NCI-H1436 treated with DMSO at 0.1 percent for 48 hours (cell line): ENCODE measurements at regions not wholly inside any gene's neighbourhood (a gene's known extent, or its start where the extent isn't known, plus 50 kb on each side); places are given as distances from the start of the nearest gene placed in this dataset.
"Not testable (repeated sequence)": the region's sequence is repeated elsewhere in the genome, so short reads cannot be mapped to it uniquely, and the experiment has no call there.

Experiments
- DNase-seq: peaks from one replicate; lab custom pipeline; 2025; lab: John Stamatoyannopoulos, UW

- no peak for DNase-seq
Observed at GRCh38 chr7:120079704-120080103, 193.3 kb upstream of the KCND2 start.

GRCh38 chr7:120086468-120086867 is 186.5 kb upstream of the KCND2 start:
- not testable (repeated sequence) for DNase-seq

GRCh38 chr7:120089968-120090367 is 183.0 kb upstream of the KCND2 start:
- DNase-seq, result no peak

DNA sequence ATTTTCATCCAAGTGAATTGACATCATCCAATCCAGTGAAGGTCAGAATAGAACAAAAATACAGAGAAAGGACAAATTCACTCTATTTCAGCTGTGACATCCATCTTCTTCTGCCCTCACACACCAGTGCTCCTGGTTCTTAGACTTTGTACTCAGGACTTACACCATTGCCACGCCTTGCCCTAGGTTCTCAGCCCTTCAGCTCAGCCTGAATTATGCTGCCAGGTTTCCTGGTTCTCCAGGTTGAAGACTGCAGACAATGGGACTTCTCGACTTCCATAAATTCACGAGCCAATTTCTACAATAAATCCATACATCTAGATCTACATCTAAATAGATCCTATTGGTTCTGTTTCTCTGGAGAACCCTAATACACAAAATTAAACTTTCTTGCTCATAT is 181.2 kb upstream of the KCND2 start:
- no peak for DNase-seq

- no peak for DNase-seq
Observed at GRCh38 chr7:120097020-120097419, 176.0 kb upstream of the KCND2 start.

DNA sequence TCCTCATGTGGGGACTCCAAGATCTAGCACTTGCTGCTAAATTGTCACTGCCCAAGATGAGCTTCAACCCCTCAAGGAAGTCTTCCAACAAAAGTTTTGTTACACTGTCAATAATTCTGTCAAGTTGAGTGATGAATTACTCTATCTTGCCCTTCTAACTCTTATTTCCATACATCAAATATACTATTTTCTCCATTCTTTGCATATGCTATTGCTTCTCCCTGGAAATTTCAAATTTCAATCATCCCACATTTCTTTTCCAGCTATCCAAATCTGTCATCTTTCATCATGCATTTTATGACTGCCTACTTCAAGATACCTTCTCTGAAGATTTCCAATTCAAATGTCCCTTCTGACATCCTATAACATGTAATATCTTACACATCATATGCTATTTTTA is 175.2 kb upstream of the KCND2 start:
- DNase-seq, result no peak

DNA sequence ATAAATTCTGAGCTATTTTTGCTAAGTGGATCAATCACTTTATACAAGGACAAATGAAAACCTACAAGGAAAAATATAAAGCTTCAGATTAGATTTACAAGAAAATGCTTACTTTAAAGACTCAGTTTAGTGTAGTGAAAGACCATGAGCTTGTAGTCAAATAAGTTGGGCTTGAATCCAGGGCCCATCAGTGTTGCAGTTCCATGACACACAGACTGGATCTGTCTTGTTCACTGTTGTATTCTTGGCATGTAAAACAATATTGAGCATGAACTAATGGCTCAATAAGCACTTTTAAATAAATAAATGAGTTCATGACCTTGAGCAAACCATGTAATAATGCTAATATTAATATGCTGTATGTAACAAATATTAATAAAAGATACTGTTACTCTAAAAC is 164.6 kb upstream of the KCND2 start:
- DNase-seq, result no peak

GRCh38 chr7:120110169-120110568 is 162.8 kb upstream of the KCND2 start:
- DNase-seq, result no peak

GRCh38 chr7:120114626-120115025 is 158.3 kb upstream of the KCND2 start:
- DNase-seq, result no peak

GRCh38 chr7:120123528-120123927 is 149.4 kb upstream of the KCND2 start:
- no peak for DNase-seq

GRCh38 chr7:120131096-120131839 is 141.7 kb upstream of the KCND2 start:
- no peak for DNase-seq

- DNase-seq, result no peak
Observed at GRCh38 chr7:120138497-120138896, 134.5 kb upstream of the KCND2 start.

GRCh38 chr7:120156476-120156875 is 116.5 kb upstream of the KCND2 start:
- no peak for DNase-seq

DNA sequence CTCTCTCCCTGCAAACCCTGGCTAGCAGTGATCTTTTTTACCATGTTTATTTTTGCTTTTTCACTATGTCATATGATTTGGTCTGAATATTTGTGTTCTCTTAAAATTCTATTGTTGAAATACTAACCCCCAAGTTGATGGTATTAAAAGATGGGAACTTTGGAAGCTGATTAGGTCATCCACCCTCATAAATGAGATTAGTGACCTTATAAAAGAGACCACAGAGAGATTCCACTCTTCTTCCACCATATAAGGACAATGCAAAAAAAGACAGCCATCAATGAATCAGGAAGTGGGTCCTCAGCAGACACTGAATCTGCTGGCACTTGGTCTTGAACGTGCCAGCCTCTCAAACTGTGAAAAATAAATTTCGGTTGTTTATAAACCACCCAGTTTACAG is 112.8 kb upstream of the KCND2 start:
- no peak for DNase-seq

DNA sequence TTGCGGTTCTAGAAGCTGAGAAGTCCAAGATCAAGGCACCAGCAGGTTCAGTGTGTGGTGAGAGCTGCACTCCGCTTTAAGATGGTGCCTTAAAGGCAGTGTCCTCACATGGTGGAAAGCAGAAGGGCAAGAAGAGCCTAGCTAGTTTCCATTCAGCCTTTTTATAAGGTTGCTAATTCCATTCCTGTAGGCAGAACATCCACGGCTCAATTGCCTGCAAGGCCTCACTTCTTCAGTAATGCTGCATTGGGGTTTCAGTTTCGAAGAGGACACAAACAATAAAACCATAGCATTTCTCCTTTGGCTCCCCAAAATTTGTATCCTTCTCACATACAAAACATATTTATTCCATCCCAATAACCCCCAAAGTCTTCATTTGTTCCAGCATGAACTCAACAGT is 109.5 kb upstream of the KCND2 start:
- no peak for DNase-seq

- no peak for DNase-seq
Observed at GRCh38 chr7:120165227-120165626, 107.7 kb upstream of the KCND2 start.

DNA sequence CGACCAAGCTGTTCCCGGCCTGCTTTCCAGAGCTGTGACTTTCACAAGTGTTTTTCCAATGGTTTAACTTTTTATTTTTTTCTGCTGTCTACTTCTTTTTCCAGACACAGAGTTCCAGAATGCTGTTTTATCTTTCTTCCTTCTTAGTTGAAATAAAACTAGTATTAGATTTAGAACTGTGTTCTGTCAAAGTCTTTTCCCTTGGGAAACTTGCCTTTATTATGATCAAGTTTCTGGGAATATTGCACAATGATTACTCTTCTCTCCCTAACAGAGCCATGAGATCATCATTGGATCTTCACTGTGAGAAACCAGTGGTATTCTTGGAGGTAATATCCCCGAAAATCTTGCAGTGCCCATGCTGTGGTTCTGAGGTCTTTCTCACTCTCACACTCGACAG is 104.9 kb upstream of the KCND2 start:
- no peak for DNase-seq

- no peak for DNase-seq
Observed at GRCh38 chr7:120169996-120170783, 102.8 kb upstream of the KCND2 start.

GRCh38 chr7:120170834-120171233 is 102.1 kb upstream of the KCND2 start:
- DNase-seq, result no peak

- DNase-seq, result no peak
Observed at GRCh38 chr7:120171406-120171805, 101.6 kb upstream of the KCND2 start.

DNA sequence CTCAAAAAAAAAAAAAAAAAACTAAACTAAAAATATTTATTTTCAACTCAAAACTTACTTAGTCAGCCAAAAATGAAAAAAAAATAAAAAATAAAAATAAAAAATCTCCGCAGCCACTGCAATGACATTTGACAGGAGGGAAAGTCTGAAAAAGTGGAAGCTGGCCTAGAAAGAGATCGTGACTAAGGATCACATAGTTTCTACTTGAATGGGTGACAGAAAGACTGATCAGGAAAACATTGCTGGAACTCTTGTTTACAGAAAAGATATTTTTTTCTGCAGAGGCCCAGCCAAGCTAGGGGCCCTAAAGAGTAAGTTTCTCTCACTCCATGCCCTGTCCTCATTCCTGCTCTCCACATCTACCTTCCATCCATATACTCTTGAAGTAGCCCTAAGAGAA is 92.8 kb upstream of the KCND2 start:
- no peak for DNase-seq

DNA sequence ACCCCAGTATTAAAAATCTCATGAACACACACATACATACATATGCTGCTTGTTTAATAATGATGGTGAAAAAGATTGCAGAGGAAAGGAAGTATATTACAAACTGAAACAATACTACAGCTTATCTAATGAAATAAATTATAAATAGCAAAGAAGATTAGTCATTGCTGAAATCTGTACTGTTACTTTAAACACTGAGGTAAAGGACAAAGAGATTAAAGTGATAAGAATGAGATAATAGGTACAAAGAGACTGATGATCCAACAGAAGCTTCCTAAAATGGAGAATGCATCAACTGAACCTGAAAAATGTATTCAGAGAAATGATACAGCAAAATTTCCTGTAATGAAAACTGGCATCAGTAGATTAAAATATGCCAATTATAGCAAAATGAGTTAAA is 91.5 kb upstream of the KCND2 start:
- no peak for DNase-seq

GRCh38 chr7:120184866-120185265 is 88.1 kb upstream of the KCND2 start:
- DNase-seq, result no peak
